ENCODE measurements at regions not wholly inside any gene's neighbourhood (a gene's known extent, or its start where the extent isn't known, plus 50 kb on each side); places are given as distances from the start of the nearest gene placed in this dataset.

DNA sequence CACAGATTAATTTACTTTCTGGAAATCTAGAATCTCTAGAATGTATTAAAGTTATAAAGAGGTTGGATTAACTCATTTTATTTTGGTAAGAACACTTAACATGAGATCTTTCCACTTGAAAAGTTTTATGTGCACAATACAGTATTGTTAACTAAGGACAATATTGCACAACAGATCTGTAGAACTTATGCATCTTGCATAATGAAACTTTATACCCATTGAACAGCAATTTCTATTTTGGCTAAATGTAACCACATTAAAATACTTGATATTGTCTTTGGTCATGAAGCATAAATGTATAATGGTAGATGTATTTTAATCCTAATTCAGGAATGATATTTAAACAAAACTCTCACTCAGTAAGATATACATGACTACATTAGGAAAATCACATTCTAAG, 203.8 kb downstream of the SNX19 start:
- TF ChIP-seq ARNT (IDR thresholded peaks at IDR 0.05) (no peak), FOXM1 (IDR thresholded peaks at IDR 0.05; ENCODE audit: borderline replicate concordance) (no peak), PKNOX1 (IDR thresholded peaks at IDR 0.05) (no peak), TARDBP (IDR thresholded peaks at IDR 0.05) (no peak), SP1 (IDR thresholded peaks at IDR 0.05) (no peak), SUZ12 (IDR thresholded peaks at IDR 0.05) (no peak), ELF4 (IDR thresholded peaks at IDR 0.05) (no peak), NFRKB (IDR thresholded peaks at IDR 0.05) (no peak), CTBP1 (IDR thresholded peaks at IDR 0.05; ENCODE audit: borderline replicate concordance) (no peak), FOXA1 (IDR thresholded peaks at IDR 0.05) (no peak)

All from HEK293T (cell line).